ENCODE measurements at regions not wholly inside any gene's neighbourhood (a gene's known extent, or its start where the extent isn't known, plus 50 kb on each side); places are given as distances from the start of the nearest gene placed in this dataset.

GRCh38 chr6:14974372-14974771 lies 271.5 kb upstream of the JARID2 start:
- H3K27me3 Mint-ChIP-seq: no peaks in the 10 kb centered on the region
- no peaks in the 10 kb centered on the region for H3K4me1 Mint-ChIP-seq (ENCODE audit: low read depth)
- H3K9me3 Mint-ChIP-seq (ENCODE audit: low read depth): peaks cover 3% of the 10 kb centered on the region
- H3K27ac Mint-ChIP-seq: no peak overlapping the region
- H3K4me3 Mint-ChIP-seq (ENCODE audit: low read depth): no peak overlapping the region
- H3K36me3 Mint-ChIP-seq (ENCODE audit: insufficient read depth): no peaks in the 10 kb centered on the region
- TF ChIP-seq, protein P1, sequence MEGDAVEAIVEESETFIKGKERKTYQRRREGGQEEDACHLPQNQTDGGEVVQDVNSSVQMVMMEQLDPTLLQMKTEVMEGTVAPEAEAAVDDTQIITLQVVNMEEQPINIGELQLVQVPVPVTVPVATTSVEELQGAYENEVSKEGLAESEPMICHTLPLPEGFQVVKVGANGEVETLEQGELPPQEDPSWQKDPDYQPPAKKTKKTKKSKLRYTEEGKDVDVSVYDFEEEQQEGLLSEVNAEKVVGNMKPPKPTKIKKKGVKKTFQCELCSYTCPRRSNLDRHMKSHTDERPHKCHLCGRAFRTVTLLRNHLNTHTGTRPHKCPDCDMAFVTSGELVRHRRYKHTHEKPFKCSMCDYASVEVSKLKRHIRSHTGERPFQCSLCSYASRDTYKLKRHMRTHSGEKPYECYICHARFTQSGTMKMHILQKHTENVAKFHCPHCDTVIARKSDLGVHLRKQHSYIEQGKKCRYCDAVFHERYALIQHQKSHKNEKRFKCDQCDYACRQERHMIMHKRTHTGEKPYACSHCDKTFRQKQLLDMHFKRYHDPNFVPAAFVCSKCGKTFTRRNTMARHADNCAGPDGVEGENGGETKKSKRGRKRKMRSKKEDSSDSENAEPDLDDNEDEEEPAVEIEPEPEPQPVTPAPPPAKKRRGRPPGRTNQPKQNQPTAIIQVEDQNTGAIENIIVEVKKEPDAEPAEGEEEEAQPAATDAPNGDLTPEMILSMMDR (IDR thresholded peaks at IDR 0.05; ENCODE audit: unreplicated experiment): no peak
- DNase-seq (ENCODE audit: low spot score, unreplicated experiment): no peak

DNA sequence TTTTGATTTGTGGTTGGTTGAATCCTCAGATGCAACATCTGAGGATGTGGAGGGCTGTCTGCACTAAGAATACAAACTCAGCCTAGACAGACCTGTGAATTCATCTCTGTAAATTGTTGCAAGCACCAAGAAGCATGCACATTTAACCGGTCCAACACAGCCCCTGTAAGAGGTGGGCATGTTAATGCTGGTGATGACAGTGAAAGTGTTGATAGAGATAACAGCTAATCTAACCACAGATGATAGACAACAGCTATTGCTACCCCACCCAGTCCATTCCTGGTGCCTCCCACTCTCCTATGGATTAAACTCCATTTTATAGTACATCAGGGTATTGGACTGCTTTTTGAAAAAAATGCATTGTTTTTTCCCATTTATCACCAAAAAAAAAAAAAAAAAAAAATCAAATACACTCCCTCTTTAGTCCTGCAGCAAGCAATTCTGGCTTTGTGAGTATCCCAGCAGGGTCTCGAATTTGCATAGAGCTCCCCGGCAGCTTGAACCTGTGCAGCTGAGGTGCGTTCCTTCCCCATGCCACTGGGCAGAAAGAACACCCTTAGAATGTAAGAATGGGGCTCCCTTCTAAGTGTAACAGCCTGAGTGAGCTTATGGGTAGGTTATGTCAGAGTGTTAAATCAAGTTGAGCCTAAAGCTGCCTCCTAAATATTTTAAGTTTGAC lies 270.9 kb upstream of the JARID2 start:
- Mint-ChIP-seq H3K9me3 (ENCODE audit: low read depth) (no peaks in the 10 kb centered on the region), H3K36me3 (ENCODE audit: insufficient read depth) (no peaks in the 10 kb centered on the region), H3K4me1 (ENCODE audit: low read depth) (no peaks in the 10 kb centered on the region), H3K27me3 (no peaks in the 10 kb centered on the region), H3K27ac (no peak overlapping the region), H3K4me3 (ENCODE audit: low read depth) (no peak overlapping the region)
- TF ChIP-seq, protein P1 (IDR thresholded peaks at IDR 0.05; ENCODE audit: unreplicated experiment): no peak
- DNase-seq (ENCODE audit: low spot score, unreplicated experiment): no peak

GRCh38 chr6:14975471-14975817 lies 270.4 kb upstream of the JARID2 start:
- no peaks in the 10 kb centered on the region for H3K9me3 Mint-ChIP-seq (ENCODE audit: low read depth)
- DNase-seq (ENCODE audit: low spot score, unreplicated experiment): no peak
- no peaks in the 10 kb centered on the region for H3K36me3 Mint-ChIP-seq (ENCODE audit: insufficient read depth)
- no peaks in the 10 kb centered on the region for H3K4me1 Mint-ChIP-seq (ENCODE audit: low read depth)
- no peaks in the 10 kb centered on the region for H3K27me3 Mint-ChIP-seq
- H3K27ac Mint-ChIP-seq: no peak overlapping the region
- TF ChIP-seq, protein P1 (IDR thresholded peaks at IDR 0.05; ENCODE audit: unreplicated experiment): no peak
- no peak overlapping the region for H3K4me3 Mint-ChIP-seq (ENCODE audit: low read depth)

- DNase-seq (ENCODE audit: low spot score, unreplicated experiment): no peak
- no peaks in the 10 kb centered on the region for H3K9me3 Mint-ChIP-seq (ENCODE audit: low read depth)
- H3K27ac Mint-ChIP-seq: no peak overlapping the region
- H3K27me3 Mint-ChIP-seq: no peaks in the 10 kb centered on the region
- H3K4me1 Mint-ChIP-seq (ENCODE audit: low read depth): no peaks in the 10 kb centered on the region
- TF ChIP-seq, protein P1 (IDR thresholded peaks at IDR 0.05; ENCODE audit: unreplicated experiment): no peak
- H3K4me3 Mint-ChIP-seq (ENCODE audit: low read depth): no peak overlapping the region
- no peaks in the 10 kb centered on the region for H3K36me3 Mint-ChIP-seq (ENCODE audit: insufficient read depth)
Observed at GRCh38 chr6:14977747-14978382, 268.0 kb upstream of the JARID2 start.

- Mint-ChIP-seq H3K9me3 (ENCODE audit: low read depth) (no peaks in the 10 kb centered on the region), H3K27me3 (peaks cover 4% of the 10 kb centered on the region), H3K36me3 (ENCODE audit: insufficient read depth) (no peaks in the 10 kb centered on the region), H3K4me1 (ENCODE audit: low read depth) (peaks cover 3% of the 10 kb centered on the region), H3K27ac (no peak overlapping the region), H3K4me3 (ENCODE audit: low read depth) (no peak overlapping the region)
- no peak for DNase-seq (ENCODE audit: low spot score, unreplicated experiment)
- TF ChIP-seq, protein P1 (IDR thresholded peaks at IDR 0.05; ENCODE audit: unreplicated experiment): no peak
Observed at GRCh38 chr6:14981960-14982359, 263.9 kb upstream of the JARID2 start.

All from progenitor cell of endocrine pancreas (in vitro differentiated cells).